ENCODE measurements at regions not wholly inside any gene's neighbourhood (a gene's known extent, or its start where the extent isn't known, plus 50 kb on each side); places are given as distances from the start of the nearest gene placed in this dataset.

DNA sequence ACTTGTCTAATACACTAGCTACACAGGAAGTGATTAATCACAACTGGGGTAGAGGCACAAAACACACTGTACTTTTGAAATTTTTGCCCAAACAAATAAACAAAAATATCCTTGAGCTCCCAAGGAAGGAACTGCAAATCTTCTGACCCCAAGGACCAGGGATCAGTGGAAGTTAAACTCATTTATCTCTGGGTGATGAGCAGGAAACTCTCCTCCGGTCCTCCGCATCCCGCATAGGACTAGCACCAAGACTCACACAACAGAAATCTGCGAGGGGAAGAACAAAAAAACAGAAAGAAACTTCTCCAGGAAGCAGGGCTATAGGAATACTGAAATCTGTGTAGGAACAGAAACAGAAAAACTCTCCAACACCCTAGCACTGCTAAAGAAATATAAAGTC is 650.3 kb downstream of the DCDC2C start:
- Histone ChIP-seq H4K20me1 (ENCODE audit: insufficient read depth, low read length, poor library complexity, severe bottlenecking) (no peaks in the 10 kb centered on the region), H3F3A (ENCODE audit: low read depth) (no peaks in the 10 kb centered on the region), H3K9me2 (replicated peaks; ENCODE audit: low read depth, low read length) (no peaks in the 10 kb centered on the region), H3K4me1 (ENCODE audit: insufficient read depth, low read length, poor library complexity, severe bottlenecking) (no peaks in the 10 kb centered on the region), H2AFZ (ENCODE audit: low read length) (no peak overlapping the region), H3K79me2 (ENCODE audit: insufficient read depth, low read length) (no peaks in the 10 kb centered on the region), H3K9me3 (ENCODE audit: insufficient read depth, low read depth, low read length) (no peaks in the 10 kb centered on the region), H3K4me2 (ENCODE audit: low read depth, low read length, poor library complexity, severe bottlenecking) (no peak overlapping the region), H3K9ac (ENCODE audit: low read depth, low read length, poor library complexity, severe bottlenecking) (no peak overlapping the region), H3K27me3 (ENCODE audit: insufficient read depth, low read length, poor library complexity, severe bottlenecking) (no peaks in the 10 kb centered on the region), H3K36me3 (ENCODE audit: insufficient read depth, low read length) (no peaks in the 10 kb centered on the region), H3K4me3 (ENCODE audit: low read length, poor library complexity, severe bottlenecking) (no peak overlapping the region)
- TF ChIP-seq, protein P1, sequence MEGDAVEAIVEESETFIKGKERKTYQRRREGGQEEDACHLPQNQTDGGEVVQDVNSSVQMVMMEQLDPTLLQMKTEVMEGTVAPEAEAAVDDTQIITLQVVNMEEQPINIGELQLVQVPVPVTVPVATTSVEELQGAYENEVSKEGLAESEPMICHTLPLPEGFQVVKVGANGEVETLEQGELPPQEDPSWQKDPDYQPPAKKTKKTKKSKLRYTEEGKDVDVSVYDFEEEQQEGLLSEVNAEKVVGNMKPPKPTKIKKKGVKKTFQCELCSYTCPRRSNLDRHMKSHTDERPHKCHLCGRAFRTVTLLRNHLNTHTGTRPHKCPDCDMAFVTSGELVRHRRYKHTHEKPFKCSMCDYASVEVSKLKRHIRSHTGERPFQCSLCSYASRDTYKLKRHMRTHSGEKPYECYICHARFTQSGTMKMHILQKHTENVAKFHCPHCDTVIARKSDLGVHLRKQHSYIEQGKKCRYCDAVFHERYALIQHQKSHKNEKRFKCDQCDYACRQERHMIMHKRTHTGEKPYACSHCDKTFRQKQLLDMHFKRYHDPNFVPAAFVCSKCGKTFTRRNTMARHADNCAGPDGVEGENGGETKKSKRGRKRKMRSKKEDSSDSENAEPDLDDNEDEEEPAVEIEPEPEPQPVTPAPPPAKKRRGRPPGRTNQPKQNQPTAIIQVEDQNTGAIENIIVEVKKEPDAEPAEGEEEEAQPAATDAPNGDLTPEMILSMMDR (conservative IDR thresholded peaks at IDR 0.05; ENCODE audit: low read length), result no peak
- TF ChIP-seq EZH2phosphoT487 (IDR thresholded peaks at IDR 0.05; ENCODE audit: borderline replicate concordance), result no peak

GRCh38 chr2:4354164-4354563 is 650.8 kb downstream of the DCDC2C start:
- no peak overlapping the region for H3K4me3 ChIP-seq (ENCODE audit: low read length, poor library complexity, severe bottlenecking)
- H3K79me2 ChIP-seq (ENCODE audit: insufficient read depth, low read length), result no peaks in the 10 kb centered on the region
- H3F3A ChIP-seq (ENCODE audit: low read depth), result no peaks in the 10 kb centered on the region
- no peaks in the 10 kb centered on the region for H4K20me1 ChIP-seq (ENCODE audit: insufficient read depth, low read length, poor library complexity, severe bottlenecking)
- no peak overlapping the region for H2AFZ ChIP-seq (ENCODE audit: low read length)
- no peaks in the 10 kb centered on the region for H3K9me2 ChIP-seq (replicated peaks; ENCODE audit: low read depth, low read length)
- TF ChIP-seq, protein P1 (conservative IDR thresholded peaks at IDR 0.05; ENCODE audit: low read length), result no peak
- TF ChIP-seq EZH2phosphoT487 (IDR thresholded peaks at IDR 0.05; ENCODE audit: borderline replicate concordance), result no peak
- H3K36me3 ChIP-seq (ENCODE audit: insufficient read depth, low read length), result no peaks in the 10 kb centered on the region
- H3K27me3 ChIP-seq (ENCODE audit: insufficient read depth, low read length, poor library complexity, severe bottlenecking), result no peaks in the 10 kb centered on the region
- no peaks in the 10 kb centered on the region for H3K4me1 ChIP-seq (ENCODE audit: insufficient read depth, low read length, poor library complexity, severe bottlenecking)
- no peak overlapping the region for H3K4me2 ChIP-seq (ENCODE audit: low read depth, low read length, poor library complexity, severe bottlenecking)
- H3K9ac ChIP-seq (ENCODE audit: low read depth, low read length, poor library complexity, severe bottlenecking), result no peak overlapping the region
- H3K9me3 ChIP-seq (ENCODE audit: insufficient read depth, low read depth, low read length), result no peaks in the 10 kb centered on the region

- Histone ChIP-seq H3K9ac (ENCODE audit: low read depth, low read length, poor library complexity, severe bottlenecking) (no peak overlapping the region), H3K79me2 (ENCODE audit: insufficient read depth, low read length) (no peaks in the 10 kb centered on the region), H3F3A (ENCODE audit: low read depth) (no peaks in the 10 kb centered on the region), H3K9me3 (ENCODE audit: insufficient read depth, low read depth, low read length) (no peaks in the 10 kb centered on the region), H3K36me3 (ENCODE audit: insufficient read depth, low read length) (no peaks in the 10 kb centered on the region), H4K20me1 (ENCODE audit: insufficient read depth, low read length, poor library complexity, severe bottlenecking) (no peaks in the 10 kb centered on the region), H2AFZ (ENCODE audit: low read length) (no peak overlapping the region), H3K4me2 (ENCODE audit: low read depth, low read length, poor library complexity, severe bottlenecking) (no peak overlapping the region), H3K27me3 (ENCODE audit: insufficient read depth, low read length, poor library complexity, severe bottlenecking) (no peaks in the 10 kb centered on the region), H3K9me2 (replicated peaks; ENCODE audit: low read depth, low read length) (no peaks in the 10 kb centered on the region), H3K4me3 (ENCODE audit: low read length, poor library complexity, severe bottlenecking) (no peak overlapping the region), H3K4me1 (ENCODE audit: insufficient read depth, low read length, poor library complexity, severe bottlenecking) (no peaks in the 10 kb centered on the region)
- TF ChIP-seq, protein P1 (conservative IDR thresholded peaks at IDR 0.05; ENCODE audit: low read length), result peak; percentile 61
- TF ChIP-seq EZH2phosphoT487 (IDR thresholded peaks at IDR 0.05; ENCODE audit: borderline replicate concordance), result no peak
These were observed 651.3 kb downstream of the DCDC2C start for GRCh38 chr2:4354678-4355077.
